Gastroesophageal sphincter (tissue), 4 donors: ENCODE measurements at regions not wholly inside any gene's neighbourhood (a gene's known extent, or its start where the extent isn't known, plus 50 kb on each side); places are given as distances from the start of the nearest gene placed in this dataset.
A peak's percentile ranks its signal among the peaks of the same experiment; 100 is the strongest.

Experiments
- ATAC-seq: fragments of 150-250 bp; one replicate; pipeline ENCODE4 v1.9.1; 2016; ENCODE audit warnings: mild to moderate bottlenecking, moderate library complexity
- H3K27ac ChIP-seq, 4 donors: fragments of 200-600 bp; sonication (generic) in 3 of 4; 1 replicate in 3 of 4; 2 replicates in 1 of 4; pipeline ENCODE4 v1.5.1; 2016 to 2019
- H3K27me3 ChIP-seq: fragments of 200-600 bp; sonication (generic); one replicate; pipeline ENCODE4 v1.5.1; 2019
- H3K36me3 ChIP-seq, 2 donors: fragments of 200-600 bp; sonication (generic); one replicate each; pipeline ENCODE4 v1.5.1; 2019; ENCODE audit warnings: control low read depth in 1 of 2
- H3K4me1 ChIP-seq, 3 donors: fragments of 200-600 bp; sonication (generic); 1 replicate in 2 of 3; 2 replicates in 1 of 3; pipeline ENCODE4 v1.5.1; 2016 to 2019; ENCODE audit warnings: control low read depth in 2 of 3
- H3K4me3 ChIP-seq, 2 donors: fragments of 200-600 bp; sonication (generic); one replicate each; pipeline ENCODE4 v1.5.1; 2019; ENCODE audit warnings: mild to moderate bottlenecking in 1 of 2, moderate library complexity in 1 of 2
- H3K9me3 ChIP-seq, 3 donors: fragments of 200-600 bp; sonication (generic); one replicate each; pipeline ENCODE4 v1.5.1; 2017 to 2019; ENCODE audit warnings: control low read depth in 2 of 3
- EP300 ChIP-seq: sonication (generic); formaldehyde crosslinking; IDR thresholded peaks from one replicate; pipeline ENCODE4 v1.6.1; 2017; ENCODE audit warnings: antibody characterized with exemption, mild to moderate bottlenecking
- POLR2A ChIP-seq, 2 donors: fragments of 450-650 bp; IDR thresholded peaks; one replicate each; pipeline ENCODE4 v1.6.1; 2017; ENCODE audit warnings: antibody characterized with exemption in 2 of 2, mild to moderate bottlenecking in 2 of 2, moderate library complexity in 1 of 2
- POLR2AphosphoS5 ChIP-seq: sonication (generic); formaldehyde crosslinking; IDR thresholded peaks from one replicate; pipeline ENCODE4 v1.6.1; 2017; ENCODE audit warnings: antibody characterized with exemption
- WGBS, 2 donors: methylation state at CpG; one replicate each; pipeline ENCODE4 v1.1.5; 2018; ENCODE audit warnings: low coverage in 1 of 2; 5-methylcytosine and 5-hydroxymethylcytosine counted together
- TF ChIP-seq, protein P1 (sequence below), 4 experiments: fragments of 200-600 bp in 2 of 4; fragments of 450-650 bp in 2 of 4; sonication (generic) in 1 of 4; IDR thresholded peaks; one replicate each; pipeline ENCODE4 v1.5.1; 2017 to 2019; ENCODE audit warnings: antibody characterized with exemption in 4 of 4, mild to moderate bottlenecking in 2 of 4, moderate library complexity in 2 of 4

DNA sequence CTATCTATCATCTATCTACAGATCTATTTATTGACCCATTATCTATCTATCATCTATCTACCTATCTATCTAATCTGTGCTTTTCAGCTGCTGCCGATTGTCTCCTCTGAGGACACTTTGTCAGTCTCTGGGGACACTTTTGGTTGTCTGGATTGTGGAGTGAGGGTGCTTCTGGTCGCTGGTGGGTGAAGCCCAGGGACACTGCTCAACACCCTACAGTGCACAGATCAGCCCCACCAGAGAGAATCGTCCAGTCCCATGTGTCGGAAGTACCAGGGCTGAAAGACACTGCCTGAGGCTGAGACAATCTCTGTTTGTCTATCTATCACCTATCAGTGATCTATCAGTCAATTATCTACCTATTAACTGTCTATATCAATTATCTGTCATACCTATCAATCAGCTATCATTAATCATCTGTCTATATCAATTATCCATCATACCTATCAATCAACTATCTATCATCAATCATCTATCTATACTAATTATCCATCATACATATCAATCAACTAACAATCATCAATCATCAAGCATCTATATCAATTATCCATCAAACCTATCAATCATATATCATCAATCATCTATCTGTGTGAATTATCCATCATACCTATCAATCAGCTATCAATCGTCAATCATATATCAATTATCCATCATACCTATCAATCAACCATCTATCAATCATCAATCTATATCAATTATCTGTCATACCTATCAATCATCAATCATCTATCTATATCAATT is 70.0 kb upstream of the PPP2R3B start:
- H3K4me1 ChIP-seq = no peaks in the 10 kb centered on the region
- peaks cover 0 to 10% (median 0%) of the 10 kb centered on the region in 3 donors for H3K9me3 ChIP-seq
- ATAC-seq = no peak
- no peak overlapping the region for H3K27ac ChIP-seq
- 65 to 82% methylated on average over 3 to 4 of the region's 5 CpGs for WGBS, 2 donors
- H3K27me3 ChIP-seq = peaks cover 35% of the 10 kb centered on the region
- H3K4me3 ChIP-seq = no peak overlapping the region
- TF ChIP-seq EP300 (no peak), POLR2A (IDR thresholded peaks at IDR 0.05) (no peak), POLR2AphosphoS5 (no peak)
- no peaks in the 10 kb centered on the region for H3K36me3 ChIP-seq

DNA sequence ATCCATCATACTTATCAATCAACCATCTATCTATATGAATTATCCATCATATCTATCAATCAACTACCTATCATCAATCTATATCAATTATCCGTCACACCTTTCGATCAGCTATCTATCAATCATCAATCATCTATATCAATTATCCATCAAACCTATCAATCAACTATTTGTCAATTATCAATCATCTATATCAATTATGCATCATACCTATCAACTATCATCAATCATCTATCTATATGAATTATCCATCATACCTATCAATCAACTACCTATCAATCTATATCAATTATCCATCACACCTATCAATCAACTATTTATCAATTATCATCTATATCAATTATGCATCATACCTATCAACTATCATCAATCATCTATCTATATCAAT is 70.6 kb upstream of the PPP2R3B start:
- Histone ChIP-seq H3K36me3 (no peaks in the 10 kb centered on the region), H3K9me3 (peaks cover 0 to 10% (median 0%) of the 10 kb centered on the region in 3 donors), H3K27me3 (peaks cover 32% of the 10 kb centered on the region), H3K4me1 (no peaks in the 10 kb centered on the region), H3K4me3 (no peak overlapping the region), H3K27ac (no peak overlapping the region)
- no peak for ATAC-seq
- TF ChIP-seq EP300 = no peak
- TF ChIP-seq POLR2AphosphoS5 = peak; percentile 39
- WGBS, 2 donors = 45 to 68% methylated on average over 2 of the region's 2 CpGs

DNA sequence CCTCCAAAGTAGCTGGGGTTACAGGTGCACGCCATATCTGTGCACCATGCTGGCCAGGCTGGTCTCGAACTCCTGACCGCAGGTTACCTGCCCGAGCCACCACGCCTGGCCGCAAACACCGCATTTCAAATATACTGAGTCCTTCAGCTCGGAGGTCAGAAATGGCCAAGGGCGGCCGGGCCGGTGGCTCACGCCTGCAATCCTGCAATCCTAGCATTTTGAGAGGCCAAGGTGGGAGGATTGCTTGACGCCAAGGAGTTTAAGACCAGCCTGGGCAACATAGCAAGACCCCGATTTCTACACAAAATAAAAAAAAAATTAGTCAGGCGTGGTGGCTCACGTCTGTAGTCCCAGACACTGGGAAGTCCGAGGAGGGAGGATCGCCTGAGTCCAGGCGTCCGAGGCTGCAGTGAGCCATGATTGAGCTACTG is 71.9 kb upstream of the PPP2R3B start:
- 81 to 87% methylated on average over 6 to 9 of the region's 20 CpGs for WGBS, 2 donors
- no peak for ATAC-seq

DNA sequence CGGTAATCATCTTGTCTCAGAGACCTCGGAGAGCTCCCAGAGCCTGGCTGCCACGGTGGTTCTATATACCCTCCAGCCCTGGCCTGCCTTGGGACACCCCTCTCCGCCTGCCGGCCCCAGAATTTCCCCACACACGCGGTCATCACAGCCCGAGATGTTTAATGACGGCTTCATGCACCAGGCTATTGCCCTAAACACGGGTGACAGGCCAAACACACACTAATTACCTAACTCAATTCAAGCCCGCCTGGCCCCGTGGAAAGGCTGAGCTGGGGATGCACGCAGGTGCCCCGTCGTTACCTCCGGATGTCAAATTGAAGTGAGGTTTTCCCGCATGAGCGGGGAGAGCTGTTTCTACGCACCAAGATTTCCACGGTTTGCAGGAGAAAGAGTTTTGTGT is 72.9 kb upstream of the PPP2R3B start:
- peaks cover 53% of the 10 kb centered on the region for H3K27me3 ChIP-seq
- H3K9me3 ChIP-seq = peaks cover 0 to 6% (median 0%) of the 10 kb centered on the region in 3 donors
- no peaks in the 10 kb centered on the region for H3K4me1 ChIP-seq
- 66 to 71% methylated on average over 10 to 19 of the region's 20 CpGs for WGBS, 2 donors
- TF ChIP-seq POLR2A (IDR thresholded peaks at IDR 0.05) (no peak), EP300 (no peak), POLR2AphosphoS5 (no peak)
- TF ChIP-seq, protein P1, sequence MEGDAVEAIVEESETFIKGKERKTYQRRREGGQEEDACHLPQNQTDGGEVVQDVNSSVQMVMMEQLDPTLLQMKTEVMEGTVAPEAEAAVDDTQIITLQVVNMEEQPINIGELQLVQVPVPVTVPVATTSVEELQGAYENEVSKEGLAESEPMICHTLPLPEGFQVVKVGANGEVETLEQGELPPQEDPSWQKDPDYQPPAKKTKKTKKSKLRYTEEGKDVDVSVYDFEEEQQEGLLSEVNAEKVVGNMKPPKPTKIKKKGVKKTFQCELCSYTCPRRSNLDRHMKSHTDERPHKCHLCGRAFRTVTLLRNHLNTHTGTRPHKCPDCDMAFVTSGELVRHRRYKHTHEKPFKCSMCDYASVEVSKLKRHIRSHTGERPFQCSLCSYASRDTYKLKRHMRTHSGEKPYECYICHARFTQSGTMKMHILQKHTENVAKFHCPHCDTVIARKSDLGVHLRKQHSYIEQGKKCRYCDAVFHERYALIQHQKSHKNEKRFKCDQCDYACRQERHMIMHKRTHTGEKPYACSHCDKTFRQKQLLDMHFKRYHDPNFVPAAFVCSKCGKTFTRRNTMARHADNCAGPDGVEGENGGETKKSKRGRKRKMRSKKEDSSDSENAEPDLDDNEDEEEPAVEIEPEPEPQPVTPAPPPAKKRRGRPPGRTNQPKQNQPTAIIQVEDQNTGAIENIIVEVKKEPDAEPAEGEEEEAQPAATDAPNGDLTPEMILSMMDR (IDR thresholded peaks at IDR 0.05) = no peak
- H3K4me3 ChIP-seq = no peak overlapping the region
- no peak overlapping the region for H3K27ac ChIP-seq
- no peak for ATAC-seq
- no peaks in the 10 kb centered on the region for H3K36me3 ChIP-seq

More for the DNA sequence above, 71.9 kb upstream of the PPP2R3B start:
- Histone ChIP-seq H3K27ac (no peak overlapping the region), H3K36me3 (no peaks in the 10 kb centered on the region), H3K27me3 (peaks cover 44% of the 10 kb centered on the region), H3K9me3 (peaks cover 0 to 10% (median 0%) of the 10 kb centered on the region in 3 donors), H3K4me1 (no peaks in the 10 kb centered on the region), H3K4me3 (no peak overlapping the region)
- no peak for TF ChIP-seq POLR2A (IDR thresholded peaks at IDR 0.05)
- TF ChIP-seq EP300 = no peak
- TF ChIP-seq, protein P1 (IDR thresholded peaks at IDR 0.05) = no peak
- TF ChIP-seq POLR2AphosphoS5 = no peak

DNA sequence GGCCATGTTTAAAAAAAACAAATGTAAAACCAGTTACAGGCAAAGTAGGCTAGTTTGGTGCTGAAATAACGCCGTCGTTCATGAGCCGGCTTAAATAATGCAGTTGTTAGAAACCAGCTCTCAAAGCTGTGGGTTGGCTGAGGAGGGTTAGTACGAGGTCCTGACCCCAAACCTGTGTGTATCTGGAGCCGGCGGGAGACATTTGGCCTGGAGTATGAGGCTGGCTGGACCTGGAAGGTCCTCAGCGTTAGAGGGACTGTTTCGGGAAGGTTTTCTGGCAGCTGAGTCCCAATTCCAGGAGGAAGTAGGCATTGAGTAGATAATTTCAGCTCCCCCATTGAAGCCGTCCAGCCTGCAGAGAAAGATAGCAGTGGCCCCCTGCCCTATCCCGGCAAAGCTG is 73.4 kb upstream of the PPP2R3B start:
- WGBS, 2 donors = 29 to 51% methylated on average over 4 to 8 of the region's 11 CpGs
- TF ChIP-seq POLR2A (IDR thresholded peaks at IDR 0.05) = no peak
- TF ChIP-seq EP300 = no peak
- TF ChIP-seq, protein P1 (IDR thresholded peaks at IDR 0.05) = no peak
- TF ChIP-seq POLR2AphosphoS5 = no peak
- peaks cover 0 to 1% (median 0%) of the 10 kb centered on the region in 3 donors for H3K9me3 ChIP-seq
- H3K27me3 ChIP-seq = peaks cover 58% of the 10 kb centered on the region
- H3K4me3 ChIP-seq = no peak overlapping the region
- no peak overlapping the region for H3K27ac ChIP-seq
- no peaks in the 10 kb centered on the region for H3K4me1 ChIP-seq
- no peak for ATAC-seq
- no peaks in the 10 kb centered on the region for H3K36me3 ChIP-seq
